Stomach (tissue), 8 donors: ENCODE measurements at regions not wholly inside any gene's neighbourhood (a gene's known extent, or its start where the extent isn't known, plus 50 kb on each side); places are given as distances from the start of the nearest gene placed in this dataset.
"Not testable (repeated sequence)": the region's sequence is repeated elsewhere in the genome, so short reads cannot be mapped to it uniquely, and the experiment has no call there.

Experiments used
- DNase-seq, 2 donors: peaks; one replicate each; pipeline versions ENCODE4 v3.0.0 to v3.0.0-alpha.2; 2013 to 2019
- H3K27ac ChIP-seq, 5 donors: fragments of 200-600 bp in 4 of 5; sonication (generic) in 4 of 5; one replicate each; pipeline ENCODE4 v1.5.1; 2013 to 2019; ENCODE audit warnings: mild to moderate bottlenecking in 1 of 5, moderate library complexity in 1 of 5
- H3K27me3 ChIP-seq, 3 donors: fragments of 200-600 bp; sonication (generic); one replicate each; pipeline ENCODE4 v1.5.1; 2017 to 2019; ENCODE audit warnings: mixed run types in 1 of 3
- H3K36me3 ChIP-seq, 4 donors: fragments of 200-600 bp; sonication (generic); 1 replicate in 3 of 4; 2 replicates in 1 of 4; pipeline ENCODE4 v1.5.1; 2016 to 2019
- H3K4me1 ChIP-seq, 4 donors: fragments of 200-600 bp; sonication (generic); one replicate each; pipeline ENCODE4 v1.5.1; 2016 to 2019
- H3K4me3 ChIP-seq, 4 donors: fragments of 200-600 bp; sonication (generic) in 3 of 4; one replicate each; pipeline ENCODE4 v1.5.1; 2016 to 2019; ENCODE audit warnings: mild to moderate bottlenecking in 1 of 4
- H3K9me3 ChIP-seq, 4 donors: fragments of 200-600 bp; sonication (generic); one replicate each; pipeline ENCODE4 v1.5.1; 2016 to 2019
- EP300 ChIP-seq: sonication (generic); formaldehyde crosslinking; IDR thresholded peaks from one replicate; pipeline ENCODE4 v1.6.1; 2017; ENCODE audit warnings: antibody characterized with exemption
- POLR2A ChIP-seq, 4 donors: fragments of 450-650 bp; IDR thresholded peaks; one replicate each; pipeline ENCODE4 v1.6.1; 2016; ENCODE audit warnings: antibody characterized with exemption in 4 of 4, control low read depth in 2 of 4, mild to moderate bottlenecking in 1 of 4, moderate library complexity in 1 of 4
- POLR2AphosphoS5 ChIP-seq, 3 donors: sonication (generic); formaldehyde crosslinking; IDR thresholded peaks; one replicate each; pipeline ENCODE4 v1.6.1; 2016; ENCODE audit warnings: antibody characterized with exemption in 3 of 3
- WGBS, 5 donors: extraction: QIAGEN DNeasy Blood & Tissue Kit in 3 of 5; methylation state at CpG; one replicate each; pipeline versions ENCODE4 v1.1.5 to v1.1.7; 2013 to 2018; 5-methylcytosine and 5-hydroxymethylcytosine counted together
- intact Hi-C: fragments of 100-400 bp; cut with DNase I; formaldehyde crosslinking; loops from one replicate; pipeline ENCODE4 v1.15.1; 2023; ENCODE audit warnings: low total_unique reads
- TF ChIP-seq, protein P1 (sequence below), 7 experiments: fragments of 450-650 bp in 4 of 7; fragments of 200-600 bp in 3 of 7; sonication (generic) in 3 of 7; IDR thresholded peaks; one replicate each; pipeline ENCODE4 v1.5.1; 2016 to 2019; ENCODE audit warnings: antibody characterized with exemption in 7 of 7, control low read depth in 2 of 7, mild to moderate bottlenecking in 1 of 7
- donor health status: healthy with polysubstance abuse.
- donor health status: Bipolar disorder and iron deficiency.
- donor health status: healthy.

DNA sequence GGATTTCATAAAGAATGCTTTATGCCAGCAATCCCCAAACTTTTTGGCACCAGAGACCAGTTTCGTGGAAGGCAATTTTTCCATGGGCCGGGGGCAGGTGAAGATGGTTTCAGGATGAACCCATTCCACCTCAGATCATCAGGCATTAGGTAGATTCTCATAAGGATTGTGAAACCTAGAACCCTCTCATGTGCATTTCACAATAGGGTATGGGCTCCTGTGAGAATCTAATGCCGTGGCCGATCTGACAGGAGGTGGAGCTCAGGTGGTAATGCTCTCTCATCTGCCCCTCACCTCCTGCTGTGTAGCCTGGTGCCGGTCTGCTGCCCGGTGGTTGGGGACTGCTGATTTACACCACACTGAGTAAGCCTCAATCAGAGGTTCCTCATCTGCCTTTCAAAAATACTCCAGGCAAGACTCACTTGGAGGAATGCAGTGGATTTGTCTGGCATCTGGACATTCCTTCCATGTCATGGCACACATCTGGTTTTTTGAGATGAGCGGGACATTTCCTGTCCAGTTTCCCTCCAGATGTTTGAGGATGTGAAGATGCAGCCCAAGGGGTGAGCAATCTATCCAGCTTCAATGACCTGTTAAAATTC lies 185.8 kb downstream of the VAPA start:
- TF ChIP-seq POLR2A (IDR thresholded peaks at IDR 0.05): no peak
- TF ChIP-seq EP300: no peak
- no peak for TF ChIP-seq POLR2AphosphoS5 (IDR thresholded peaks at IDR 0.05)
- TF ChIP-seq, protein P1, sequence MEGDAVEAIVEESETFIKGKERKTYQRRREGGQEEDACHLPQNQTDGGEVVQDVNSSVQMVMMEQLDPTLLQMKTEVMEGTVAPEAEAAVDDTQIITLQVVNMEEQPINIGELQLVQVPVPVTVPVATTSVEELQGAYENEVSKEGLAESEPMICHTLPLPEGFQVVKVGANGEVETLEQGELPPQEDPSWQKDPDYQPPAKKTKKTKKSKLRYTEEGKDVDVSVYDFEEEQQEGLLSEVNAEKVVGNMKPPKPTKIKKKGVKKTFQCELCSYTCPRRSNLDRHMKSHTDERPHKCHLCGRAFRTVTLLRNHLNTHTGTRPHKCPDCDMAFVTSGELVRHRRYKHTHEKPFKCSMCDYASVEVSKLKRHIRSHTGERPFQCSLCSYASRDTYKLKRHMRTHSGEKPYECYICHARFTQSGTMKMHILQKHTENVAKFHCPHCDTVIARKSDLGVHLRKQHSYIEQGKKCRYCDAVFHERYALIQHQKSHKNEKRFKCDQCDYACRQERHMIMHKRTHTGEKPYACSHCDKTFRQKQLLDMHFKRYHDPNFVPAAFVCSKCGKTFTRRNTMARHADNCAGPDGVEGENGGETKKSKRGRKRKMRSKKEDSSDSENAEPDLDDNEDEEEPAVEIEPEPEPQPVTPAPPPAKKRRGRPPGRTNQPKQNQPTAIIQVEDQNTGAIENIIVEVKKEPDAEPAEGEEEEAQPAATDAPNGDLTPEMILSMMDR (IDR thresholded peaks at IDR 0.05): no peak
- Histone ChIP-seq H3K4me3 (no peak overlapping the region), H3K4me1 (peaks cover 0 to 15% (median 12%) of the 10 kb centered on the region in 4 donors), H3K9me3 (no peaks in the 10 kb centered on the region), H3K36me3 (no peaks in the 10 kb centered on the region), H3K27ac (no peak overlapping the region), H3K27me3 (no peaks in the 10 kb centered on the region)
- WGBS, 5 donors: 84 to 91% (median 87%) methylated on average over 5 to 7 of the region's 7 CpGs
- DNase-seq: no peak
- intact Hi-C loops: no loop called here

DNA sequence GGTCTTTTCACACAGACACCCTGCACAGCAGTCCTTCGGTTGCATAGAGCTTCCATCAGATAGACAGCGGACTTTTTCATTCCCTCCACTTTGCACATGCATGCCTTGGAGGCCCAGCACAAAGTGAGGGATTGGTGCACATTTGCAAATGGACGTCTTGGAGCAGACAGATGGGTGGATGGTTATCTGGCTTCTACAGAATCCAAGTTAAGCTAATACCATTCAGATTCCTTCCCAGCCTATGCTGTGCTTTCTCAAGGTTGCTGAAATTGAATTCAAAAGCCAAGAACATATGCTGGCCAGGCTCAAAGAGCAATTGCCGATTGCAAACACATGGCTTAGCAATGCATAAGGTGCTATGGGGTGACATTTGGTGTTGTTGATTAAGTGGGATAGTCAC lies 186.4 kb downstream of the VAPA start:
- intact Hi-C loops: no loop called here
- H3K4me1 ChIP-seq: peaks cover 0 to 15% (median 12%) of the 10 kb centered on the region in 4 donors
- TF ChIP-seq POLR2A (IDR thresholded peaks at IDR 0.05): no peak
- TF ChIP-seq, protein P1 (IDR thresholded peaks at IDR 0.05): no peak
- no peak for TF ChIP-seq POLR2AphosphoS5 (IDR thresholded peaks at IDR 0.05)
- TF ChIP-seq EP300: no peak
- no peak for DNase-seq
- H3K9me3 ChIP-seq: no peaks in the 10 kb centered on the region
- no peaks in the 10 kb centered on the region for H3K36me3 ChIP-seq
- no peak overlapping the region for H3K4me3 ChIP-seq
- WGBS, 5 donors: 77 to 91% (median 87%) methylated on average over 4 of the region's 4 CpGs
- H3K27ac ChIP-seq: no peak overlapping the region
- no peaks in the 10 kb centered on the region for H3K27me3 ChIP-seq

DNA sequence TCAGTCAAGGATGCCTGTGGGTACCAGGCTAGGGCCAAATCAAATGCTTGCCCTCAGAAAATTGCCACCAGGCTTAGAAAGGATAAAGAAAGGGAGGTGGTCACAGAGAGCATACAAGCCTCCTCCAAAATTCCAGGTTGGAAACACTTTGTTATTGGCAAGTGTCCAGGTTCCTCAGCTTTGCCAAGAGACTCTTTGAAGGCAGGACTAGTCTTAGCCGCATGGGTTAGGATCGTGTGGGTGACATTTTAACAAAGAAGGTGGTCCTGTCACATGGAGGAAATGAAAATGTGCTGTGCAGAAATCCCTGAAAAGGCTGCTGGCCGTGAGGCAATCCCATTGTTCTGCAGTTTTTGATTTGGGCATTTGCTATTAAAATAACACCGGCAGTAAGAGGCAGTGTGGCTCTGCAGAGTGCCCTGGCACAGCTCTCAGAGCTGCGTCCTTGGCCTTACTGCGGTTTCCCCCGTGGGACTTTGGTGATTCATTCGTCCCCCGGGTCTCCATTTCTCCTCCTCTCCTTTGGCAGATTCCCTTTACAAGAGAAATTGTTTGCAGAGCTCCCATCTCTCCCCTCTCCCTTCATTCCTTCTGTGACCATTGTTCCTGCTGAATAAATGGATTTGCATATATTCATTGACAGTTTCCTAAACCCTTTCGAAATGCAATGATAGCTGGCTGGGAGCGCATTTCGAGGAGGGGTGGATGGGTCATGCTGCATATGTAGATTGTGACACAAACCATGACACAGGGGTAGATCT lies 187.3 kb downstream of the VAPA start:
- H3K27me3 ChIP-seq: no peaks in the 10 kb centered on the region
- TF ChIP-seq, protein P1 (IDR thresholded peaks at IDR 0.05): no peak
- no peak for TF ChIP-seq POLR2A (IDR thresholded peaks at IDR 0.05)
- no peak for TF ChIP-seq EP300
- no peak for TF ChIP-seq POLR2AphosphoS5 (IDR thresholded peaks at IDR 0.05)
- peaks cover 0 to 15% (median 12%) of the 10 kb centered on the region in 4 donors for H3K4me1 ChIP-seq
- WGBS, 5 donors: 27 to 39% (median 35%) methylated on average over 12 of the region's 12 CpGs
- intact Hi-C loops: no loop called here
- H3K9me3 ChIP-seq: peaks cover 0 to 5% (median 0%) of the 10 kb centered on the region in 4 donors
- H3K4me3 ChIP-seq: no peak overlapping the region
- H3K27ac ChIP-seq: no peak overlapping the region
- no peaks in the 10 kb centered on the region for H3K36me3 ChIP-seq
- DNase-seq: no peak

DNA sequence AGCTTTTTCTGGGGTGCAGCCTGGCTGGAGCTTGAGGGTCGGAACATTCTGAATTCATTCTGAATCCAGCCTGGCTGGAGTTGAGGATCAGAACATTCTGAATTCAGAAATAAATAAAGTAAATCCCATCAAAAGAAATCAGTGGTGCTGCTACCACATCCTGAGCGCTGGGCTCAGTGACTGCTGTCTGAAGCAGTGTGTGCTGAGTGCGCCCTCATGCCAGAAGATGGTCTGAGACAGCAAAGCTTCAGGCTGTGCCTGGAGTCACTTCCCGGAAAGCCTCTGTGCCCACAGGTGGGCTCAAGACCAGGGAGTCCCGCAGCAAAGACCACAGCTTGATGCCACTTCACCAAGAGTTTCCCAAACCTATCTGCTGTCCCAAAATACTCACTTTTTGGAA lies 187.9 kb downstream of the VAPA start:
- 82 to 92% (median 89%) methylated on average over 5 of the region's 5 CpGs for WGBS, 5 donors
- no peak for DNase-seq
- H3K36me3 ChIP-seq: no peaks in the 10 kb centered on the region
- no peak overlapping the region for H3K27ac ChIP-seq
- intact Hi-C loops: no loop called here
- TF ChIP-seq POLR2AphosphoS5 (IDR thresholded peaks at IDR 0.05) (no peak), EP300 (no peak), POLR2A (IDR thresholded peaks at IDR 0.05) (no peak)
- TF ChIP-seq, protein P1 (IDR thresholded peaks at IDR 0.05): no peak
- peaks cover 0 to 15% (median 12%) of the 10 kb centered on the region in 4 donors for H3K4me1 ChIP-seq
- H3K27me3 ChIP-seq: no peaks in the 10 kb centered on the region
- peaks cover 0 to 5% (median 0%) of the 10 kb centered on the region in 4 donors for H3K9me3 ChIP-seq
- no peak overlapping the region for H3K4me3 ChIP-seq

DNA sequence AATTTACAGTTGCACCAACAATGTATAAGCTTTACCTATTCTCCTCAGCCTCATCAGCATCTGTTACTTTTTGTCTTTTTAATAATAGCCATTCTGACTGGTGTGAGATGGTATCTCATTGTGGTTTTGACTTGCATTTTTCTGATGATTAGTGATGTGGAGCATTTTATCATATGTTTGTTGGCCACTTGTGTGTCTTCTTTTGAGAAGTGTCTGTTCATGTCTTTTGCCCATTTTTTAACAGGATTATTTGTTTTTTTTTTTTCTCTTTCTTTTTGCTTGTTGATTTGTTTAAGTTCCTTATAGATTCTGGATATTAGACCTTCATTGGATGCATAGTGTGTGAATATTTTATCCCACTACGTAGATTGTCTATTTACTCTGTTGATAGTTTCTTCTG lies 191.3 kb downstream of the VAPA start:
- peaks cover 0 to 15% (median 12%) of the 10 kb centered on the region in 4 donors for H3K4me1 ChIP-seq
- H3K4me3 ChIP-seq, intact Hi-C loops, H3K36me3 ChIP-seq, DNase-seq, H3K9me3 ChIP-seq, H3K27ac ChIP-seq, H3K27me3 ChIP-seq: not testable (repeated sequence)
- WGBS, 5 donors: 3 to 85% (median 43%) methylated on average over 1 of the region's 1 CpG
